ENCODE measurements at regions not wholly inside any gene's neighbourhood (a gene's known extent, or its start where the extent isn't known, plus 50 kb on each side); places are given as distances from the start of the nearest gene placed in this dataset.

- H3K9ac ChIP-seq (ENCODE audit: low read length) = no peak overlapping the region
- H3K4me1 ChIP-seq (ENCODE audit: control insufficient read depth in 1 of 2, insufficient read depth in 2 of 2, low read length in 2 of 2) = no peaks in the 10 kb centered on the region
- H3K79me1 ChIP-seq (ENCODE audit: low read length) = no peaks in the 10 kb centered on the region
- H3K79me2 ChIP-seq (ENCODE audit: control insufficient read depth, insufficient read depth, low read length, poor library complexity) = no peaks in the 10 kb centered on the region
- H2BK120ac ChIP-seq (ENCODE audit: insufficient read depth, low read length, poor library complexity) = no peak overlapping the region
- no peak for DNase-seq
- no peak overlapping the region for H2AFZ ChIP-seq (ENCODE audit: insufficient read depth, low read length, poor library complexity)
- H4K12ac ChIP-seq (ENCODE audit: low read depth, low read length) = no peak overlapping the region
- H3K9me3 ChIP-seq (ENCODE audit: insufficient read depth, low read depth, low read length) = no peaks in the 10 kb centered on the region
- no peaks in the 10 kb centered on the region for H3K36me3 ChIP-seq (ENCODE audit: control insufficient read depth in 1 of 2, insufficient read depth in 2 of 2, low read length in 2 of 2)
- H3K4me2 ChIP-seq (ENCODE audit: low read length) = no peak overlapping the region
- no peak overlapping the region for H2BK12ac ChIP-seq (ENCODE audit: low read length)
- H3K18ac ChIP-seq (ENCODE audit: low read length) = no peak overlapping the region
- H3K4me3 ChIP-seq (ENCODE audit: low read depth, low read length) = no peak overlapping the region
- H3K27me3 ChIP-seq (ENCODE audit: insufficient read depth, low read length) = no peaks in the 10 kb centered on the region
- no peak overlapping the region for H3K27ac ChIP-seq (ENCODE audit: low read depth, low read length)
- no peak overlapping the region for H4K91ac ChIP-seq (ENCODE audit: low read depth, low read length)
- H3K4ac ChIP-seq (ENCODE audit: low read depth, low read length) = no peak overlapping the region
- no peak overlapping the region for H3K23ac ChIP-seq (ENCODE audit: low read length)
- no CpG with 5 or more reads among the region's 2 CpGs for WGBS (ENCODE audit: extremely low coverage, insufficient coverage, insufficient read length)
- no peak overlapping the region for H3K14ac ChIP-seq (ENCODE audit: low read length)
- H4K8ac ChIP-seq (ENCODE audit: low read depth, low read length) = no peak overlapping the region
- H2BK5ac ChIP-seq (ENCODE audit: low read depth, low read length, poor library complexity) = no peak overlapping the region
- H2AK5ac ChIP-seq (ENCODE audit: low read length) = no peak overlapping the region
Observed at GRCh38 chr4:67342291-67342690, 203.0 kb downstream of the CENPC start.

- H3K36me3 ChIP-seq (ENCODE audit: control insufficient read depth in 1 of 2, insufficient read depth in 2 of 2, low read length in 2 of 2) = no peaks in the 10 kb centered on the region
- no peak overlapping the region for H3K4me2 ChIP-seq (ENCODE audit: low read length)
- H2AFZ ChIP-seq (ENCODE audit: insufficient read depth, low read length, poor library complexity) = no peak overlapping the region
- no peak overlapping the region for H4K12ac ChIP-seq (ENCODE audit: low read depth, low read length)
- H3K9me3 ChIP-seq (ENCODE audit: insufficient read depth, low read depth, low read length) = no peaks in the 10 kb centered on the region
- no peak overlapping the region for H3K18ac ChIP-seq (ENCODE audit: low read length)
- no peak overlapping the region for H2BK120ac ChIP-seq (ENCODE audit: insufficient read depth, low read length, poor library complexity)
- H3K4me3 ChIP-seq (ENCODE audit: low read depth, low read length) = no peak overlapping the region
- no peaks in the 10 kb centered on the region for H3K27me3 ChIP-seq (ENCODE audit: insufficient read depth, low read length)
- H3K79me2 ChIP-seq (ENCODE audit: control insufficient read depth, insufficient read depth, low read length, poor library complexity) = no peaks in the 10 kb centered on the region
- H3K27ac ChIP-seq (ENCODE audit: low read depth, low read length) = no peak overlapping the region
- no peak overlapping the region for H3K9ac ChIP-seq (ENCODE audit: low read length)
- no peak overlapping the region for H2BK5ac ChIP-seq (ENCODE audit: low read depth, low read length, poor library complexity)
- no peaks in the 10 kb centered on the region for H3K79me1 ChIP-seq (ENCODE audit: low read length)
- no peak overlapping the region for H3K14ac ChIP-seq (ENCODE audit: low read length)
- DNase-seq = no peak
- H2AK5ac ChIP-seq (ENCODE audit: low read length) = no peak overlapping the region
- WGBS (ENCODE audit: extremely low coverage, insufficient coverage, insufficient read length) = 100% methylated on average over 1 of the region's 4 CpGs
- no peak overlapping the region for H2BK12ac ChIP-seq (ENCODE audit: low read length)
- no peaks in the 10 kb centered on the region for H3K4me1 ChIP-seq (ENCODE audit: control insufficient read depth in 1 of 2, insufficient read depth in 2 of 2, low read length in 2 of 2)
- no peak overlapping the region for H3K4ac ChIP-seq (ENCODE audit: low read depth, low read length)
- H4K91ac ChIP-seq (ENCODE audit: low read depth, low read length) = no peak overlapping the region
- H3K23ac ChIP-seq (ENCODE audit: low read length) = no peak overlapping the region
- no peak overlapping the region for H4K8ac ChIP-seq (ENCODE audit: low read depth, low read length)
Observed at GRCh38 chr4:67333664-67334063, 211.6 kb downstream of the CENPC start.

GRCh38 chr4:67332627-67333026, 212.7 kb downstream of the CENPC start:
- Histone ChIP-seq H3K14ac (ENCODE audit: low read length) (no peak overlapping the region), H3K4me3 (ENCODE audit: low read depth, low read length) (no peak overlapping the region), H3K27me3 (ENCODE audit: insufficient read depth, low read length) (no peaks in the 10 kb centered on the region), H3K79me2 (ENCODE audit: control insufficient read depth, insufficient read depth, low read length, poor library complexity) (no peaks in the 10 kb centered on the region), H2AK5ac (ENCODE audit: low read length) (no peak overlapping the region), H2AFZ (ENCODE audit: insufficient read depth, low read length, poor library complexity) (no peak overlapping the region), H3K9me3 (ENCODE audit: insufficient read depth, low read depth, low read length) (no peaks in the 10 kb centered on the region), H4K8ac (ENCODE audit: low read depth, low read length) (no peak overlapping the region), H3K27ac (ENCODE audit: low read depth, low read length) (no peak overlapping the region), H2BK12ac (ENCODE audit: low read length) (no peak overlapping the region), H2BK120ac (ENCODE audit: insufficient read depth, low read length, poor library complexity) (no peak overlapping the region), H3K4ac (ENCODE audit: low read depth, low read length) (no peak overlapping the region), H3K9ac (ENCODE audit: low read length) (no peak overlapping the region), H3K23ac (ENCODE audit: low read length) (no peak overlapping the region), H3K4me2 (ENCODE audit: low read length) (no peak overlapping the region), H3K36me3 (ENCODE audit: control insufficient read depth in 1 of 2, insufficient read depth in 2 of 2, low read length in 2 of 2) (no peaks in the 10 kb centered on the region), H4K12ac (ENCODE audit: low read depth, low read length) (no peak overlapping the region), H4K91ac (ENCODE audit: low read depth, low read length) (no peak overlapping the region), H3K79me1 (ENCODE audit: low read length) (no peaks in the 10 kb centered on the region), H2BK5ac (ENCODE audit: low read depth, low read length, poor library complexity) (no peak overlapping the region), H3K18ac (ENCODE audit: low read length) (no peak overlapping the region), H3K4me1 (ENCODE audit: control insufficient read depth in 1 of 2, insufficient read depth in 2 of 2, low read length in 2 of 2) (no peaks in the 10 kb centered on the region)
- WGBS (ENCODE audit: extremely low coverage, insufficient coverage, insufficient read length) = no CpG with 5 or more reads among the region's 4 CpGs
- peak; percentile 28 to 42 for DNase-seq

- H3K27me3 ChIP-seq (ENCODE audit: insufficient read depth, low read length) = no peaks in the 10 kb centered on the region
- no peak overlapping the region for H2BK5ac ChIP-seq (ENCODE audit: low read depth, low read length, poor library complexity)
- no peaks in the 10 kb centered on the region for H3K79me2 ChIP-seq (ENCODE audit: control insufficient read depth, insufficient read depth, low read length, poor library complexity)
- no peak overlapping the region for H3K18ac ChIP-seq (ENCODE audit: low read length)
- H3K4me2 ChIP-seq (ENCODE audit: low read length) = no peak overlapping the region
- H2BK120ac ChIP-seq (ENCODE audit: insufficient read depth, low read length, poor library complexity) = no peak overlapping the region
- H4K12ac ChIP-seq (ENCODE audit: low read depth, low read length) = no peak overlapping the region
- no peak for DNase-seq
- H2BK12ac ChIP-seq (ENCODE audit: low read length) = no peak overlapping the region
- H3K4me3 ChIP-seq (ENCODE audit: low read depth, low read length) = no peak overlapping the region
- no peaks in the 10 kb centered on the region for H3K4me1 ChIP-seq (ENCODE audit: control insufficient read depth in 1 of 2, insufficient read depth in 2 of 2, low read length in 2 of 2)
- H3K23ac ChIP-seq (ENCODE audit: low read length) = no peak overlapping the region
- H3K36me3 ChIP-seq (ENCODE audit: control insufficient read depth in 1 of 2, insufficient read depth in 2 of 2, low read length in 2 of 2) = no peaks in the 10 kb centered on the region
- no peak overlapping the region for H3K27ac ChIP-seq (ENCODE audit: low read depth, low read length)
- no peak overlapping the region for H3K14ac ChIP-seq (ENCODE audit: low read length)
- no peaks in the 10 kb centered on the region for H3K79me1 ChIP-seq (ENCODE audit: low read length)
- no peak overlapping the region for H2AFZ ChIP-seq (ENCODE audit: insufficient read depth, low read length, poor library complexity)
- no peak overlapping the region for H4K91ac ChIP-seq (ENCODE audit: low read depth, low read length)
- WGBS (ENCODE audit: extremely low coverage, insufficient coverage, insufficient read length) = no CpG with 5 or more reads among the region's 1 CpG
- no peak overlapping the region for H3K4ac ChIP-seq (ENCODE audit: low read depth, low read length)
- no peak overlapping the region for H4K8ac ChIP-seq (ENCODE audit: low read depth, low read length)
- H3K9me3 ChIP-seq (ENCODE audit: insufficient read depth, low read depth, low read length) = no peaks in the 10 kb centered on the region
- no peak overlapping the region for H3K9ac ChIP-seq (ENCODE audit: low read length)
- no peak overlapping the region for H2AK5ac ChIP-seq (ENCODE audit: low read length)
Observed at GRCh38 chr4:67328393-67328792, 216.9 kb downstream of the CENPC start.

- no CpG with 5 or more reads among the region's 2 CpGs for WGBS (ENCODE audit: extremely low coverage, insufficient coverage, insufficient read length)
Observed at GRCh38 chr4:67328018-67328278, 217.4 kb downstream of the CENPC start.

More at GRCh38 chr4:67328018-67328278, 217.4 kb downstream of the CENPC start:
- no peak overlapping the region for H3K14ac ChIP-seq (ENCODE audit: low read length)
- no peak overlapping the region for H2AFZ ChIP-seq (ENCODE audit: insufficient read depth, low read length, poor library complexity)
- H2BK120ac ChIP-seq (ENCODE audit: insufficient read depth, low read length, poor library complexity) = no peak overlapping the region
- H4K12ac ChIP-seq (ENCODE audit: low read depth, low read length) = no peak overlapping the region
- no peak overlapping the region for H4K8ac ChIP-seq (ENCODE audit: low read depth, low read length)
- no peaks in the 10 kb centered on the region for H3K79me1 ChIP-seq (ENCODE audit: low read length)
- no peak overlapping the region for H3K18ac ChIP-seq (ENCODE audit: low read length)
- no peaks in the 10 kb centered on the region for H3K27me3 ChIP-seq (ENCODE audit: insufficient read depth, low read length)
- H3K4ac ChIP-seq (ENCODE audit: low read depth, low read length) = no peak overlapping the region
- no peak overlapping the region for H3K27ac ChIP-seq (ENCODE audit: low read depth, low read length)
- no peaks in the 10 kb centered on the region for H3K79me2 ChIP-seq (ENCODE audit: control insufficient read depth, insufficient read depth, low read length, poor library complexity)
- H4K91ac ChIP-seq (ENCODE audit: low read depth, low read length) = no peak overlapping the region
- no peak overlapping the region for H2BK5ac ChIP-seq (ENCODE audit: low read depth, low read length, poor library complexity)
- no peak overlapping the region for H2BK12ac ChIP-seq (ENCODE audit: low read length)
- H3K4me3 ChIP-seq (ENCODE audit: low read depth, low read length) = no peak overlapping the region
- H3K9me3 ChIP-seq (ENCODE audit: insufficient read depth, low read depth, low read length) = no peaks in the 10 kb centered on the region
- no peak for DNase-seq
- no peak overlapping the region for H2AK5ac ChIP-seq (ENCODE audit: low read length)
- H3K36me3 ChIP-seq (ENCODE audit: control insufficient read depth in 1 of 2, insufficient read depth in 2 of 2, low read length in 2 of 2) = no peaks in the 10 kb centered on the region
- no peak overlapping the region for H3K4me2 ChIP-seq (ENCODE audit: low read length)
- H3K9ac ChIP-seq (ENCODE audit: low read length) = no peak overlapping the region
- no peak overlapping the region for H3K23ac ChIP-seq (ENCODE audit: low read length)
- H3K4me1 ChIP-seq (ENCODE audit: control insufficient read depth in 1 of 2, insufficient read depth in 2 of 2, low read length in 2 of 2) = no peaks in the 10 kb centered on the region
